ENCODE measurements at regions not wholly inside any gene's neighbourhood (a gene's known extent, or its start where the extent isn't known, plus 50 kb on each side); places are given as distances from the start of the nearest gene placed in this dataset.
A peak's percentile ranks its signal among the peaks of the same experiment; 100 is the strongest.

- DNase-seq (ENCODE audit: low spot score), result no peak
These were observed 1053.0 kb downstream of the TUSC7 start for GRCh38 chr3:117762621-117763037.

DNA sequence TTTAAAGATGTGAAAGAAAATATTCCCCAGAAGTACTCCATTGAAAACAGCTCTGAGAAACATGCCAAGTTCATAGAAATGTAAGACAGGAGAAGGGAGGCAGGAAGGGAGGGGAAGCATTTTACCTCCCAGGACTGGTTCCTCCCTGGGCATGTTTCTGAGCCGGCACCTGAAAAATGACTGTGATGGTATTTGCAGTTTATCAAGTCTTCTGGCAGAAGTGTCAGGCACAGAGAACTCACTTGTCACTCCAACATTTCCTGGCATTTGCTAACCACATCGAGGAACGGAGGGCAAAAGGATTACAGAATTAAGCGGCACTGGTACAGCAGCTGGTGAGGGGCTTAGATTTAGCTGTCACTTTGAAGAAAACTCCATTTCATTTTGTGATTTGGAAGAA, 1054.0 kb downstream of the TUSC7 start:
- no peak for DNase-seq (ENCODE audit: low spot score)

DNA sequence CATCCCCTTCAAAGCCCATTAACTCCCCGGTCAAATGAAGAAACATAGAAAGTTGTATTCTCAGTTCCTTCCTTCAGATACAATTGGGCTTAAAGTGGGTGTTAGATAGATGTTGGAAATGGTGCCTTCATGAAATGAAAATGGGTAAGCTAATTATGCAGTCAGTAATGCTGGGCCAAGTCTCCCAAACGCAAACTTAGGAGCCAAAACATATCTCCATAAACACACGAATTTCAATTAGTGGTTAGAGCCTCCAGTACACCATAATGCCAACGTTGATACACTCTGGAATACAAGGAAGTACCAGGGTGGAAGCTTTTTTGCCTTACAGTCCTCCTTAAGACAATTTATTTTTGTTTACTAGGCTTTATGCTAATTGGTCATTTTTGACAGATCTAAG, 1059.0 kb downstream of the TUSC7 start:
- DNase-seq (ENCODE audit: low spot score), result no peak

DNA sequence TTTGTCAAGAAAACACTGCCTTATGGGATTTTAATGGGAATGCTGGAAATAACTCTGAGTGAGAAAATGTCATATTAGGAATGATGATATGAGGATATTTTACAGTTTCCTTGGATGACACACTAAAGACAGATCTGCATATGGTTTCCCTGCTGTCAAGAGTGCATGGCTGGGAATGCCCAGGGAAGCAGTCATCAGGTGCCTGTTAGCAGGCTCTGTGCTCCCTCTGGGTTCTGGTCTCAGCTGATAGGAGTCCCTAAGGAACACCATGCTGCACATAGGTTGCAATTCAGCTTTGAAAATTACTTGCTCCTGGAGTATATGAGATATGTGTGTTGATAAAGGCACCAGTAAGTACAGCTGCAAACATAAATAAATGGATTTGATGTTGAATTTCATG, 1064.6 kb downstream of the TUSC7 start:
- no peak for DNase-seq (ENCODE audit: low spot score)

DNA sequence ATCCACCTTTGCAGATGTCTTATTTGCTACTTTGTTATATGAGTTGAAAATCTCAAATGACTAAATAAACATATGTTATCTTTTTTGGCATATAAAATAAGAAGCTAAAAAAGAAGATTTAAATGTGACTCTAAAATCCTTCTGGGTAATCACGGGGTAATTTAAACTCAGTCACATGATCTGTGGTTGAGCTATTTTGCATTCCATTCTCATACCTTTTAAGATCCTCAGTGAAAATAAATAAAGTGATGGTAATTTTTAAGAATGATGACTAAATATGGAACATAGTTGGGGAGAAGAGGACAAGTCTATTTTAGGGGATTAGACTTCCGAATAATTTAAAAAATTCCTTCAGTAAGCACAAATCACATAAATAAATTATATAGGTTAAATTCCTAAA, 1076.8 kb downstream of the TUSC7 start:
- DNase-seq (ENCODE audit: low spot score), result no peak

GRCh38 chr3:117788061-117788460, 1078.5 kb downstream of the TUSC7 start:
- DNase-seq (ENCODE audit: low spot score), result no peak

- no peak for DNase-seq (ENCODE audit: low spot score)
These were observed 1078.9 kb downstream of the TUSC7 start for GRCh38 chr3:117788506-117788905.

GRCh38 chr3:117790235-117790987, 1080.8 kb downstream of the TUSC7 start:
- DNase-seq (ENCODE audit: low spot score), result no peak

DNA sequence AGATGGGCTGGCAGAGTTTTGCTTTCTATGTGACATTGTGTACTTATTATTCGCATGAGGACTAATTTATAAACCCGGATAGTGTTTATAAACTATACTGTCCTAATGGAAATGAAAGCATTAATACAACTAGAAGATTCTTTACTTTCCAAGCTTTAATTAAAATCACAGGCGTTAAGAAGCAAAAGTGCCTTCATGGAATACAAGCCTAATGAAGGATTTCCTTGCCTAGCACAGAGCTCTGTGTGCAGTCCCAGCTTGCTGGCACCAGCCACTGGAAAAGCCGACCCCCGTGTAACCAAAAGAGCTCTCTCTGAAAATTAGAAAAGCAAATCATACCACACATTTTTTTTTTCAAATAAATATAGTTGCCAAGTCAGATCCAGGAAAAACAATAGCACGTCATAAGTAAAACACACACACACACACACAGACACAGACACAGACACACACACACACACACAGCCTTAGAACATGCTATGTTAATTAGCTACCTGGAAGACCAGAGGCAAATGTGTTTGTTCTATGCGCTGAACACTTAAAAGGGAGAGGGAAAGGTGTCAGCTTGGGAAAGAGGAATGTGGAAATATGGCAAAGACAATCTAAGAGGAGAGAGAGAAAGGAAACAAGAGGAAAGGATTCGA, 1084.2 kb downstream of the TUSC7 start:
- DNase-seq (ENCODE audit: low spot score), result no peak

DNA sequence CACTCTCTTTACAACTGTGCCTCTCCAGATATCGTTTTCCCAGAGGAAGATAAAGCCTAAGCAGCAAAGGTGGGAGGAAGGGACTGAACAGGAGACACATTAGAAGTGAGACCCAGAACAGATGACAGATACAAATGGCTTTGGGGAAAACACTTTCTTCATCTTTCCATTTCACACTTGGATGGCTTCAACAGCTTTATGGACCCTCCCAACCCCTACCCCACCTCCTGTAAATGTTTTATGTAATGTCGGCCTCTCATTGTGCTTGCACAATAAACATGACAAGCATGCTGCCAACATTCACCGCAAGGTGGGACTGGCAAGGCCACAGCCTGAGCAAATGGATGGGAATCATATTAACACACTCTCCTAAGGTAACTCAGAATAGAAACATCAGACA, 1088.6 kb downstream of the TUSC7 start:
- DNase-seq (ENCODE audit: low spot score), result no peak

DNA sequence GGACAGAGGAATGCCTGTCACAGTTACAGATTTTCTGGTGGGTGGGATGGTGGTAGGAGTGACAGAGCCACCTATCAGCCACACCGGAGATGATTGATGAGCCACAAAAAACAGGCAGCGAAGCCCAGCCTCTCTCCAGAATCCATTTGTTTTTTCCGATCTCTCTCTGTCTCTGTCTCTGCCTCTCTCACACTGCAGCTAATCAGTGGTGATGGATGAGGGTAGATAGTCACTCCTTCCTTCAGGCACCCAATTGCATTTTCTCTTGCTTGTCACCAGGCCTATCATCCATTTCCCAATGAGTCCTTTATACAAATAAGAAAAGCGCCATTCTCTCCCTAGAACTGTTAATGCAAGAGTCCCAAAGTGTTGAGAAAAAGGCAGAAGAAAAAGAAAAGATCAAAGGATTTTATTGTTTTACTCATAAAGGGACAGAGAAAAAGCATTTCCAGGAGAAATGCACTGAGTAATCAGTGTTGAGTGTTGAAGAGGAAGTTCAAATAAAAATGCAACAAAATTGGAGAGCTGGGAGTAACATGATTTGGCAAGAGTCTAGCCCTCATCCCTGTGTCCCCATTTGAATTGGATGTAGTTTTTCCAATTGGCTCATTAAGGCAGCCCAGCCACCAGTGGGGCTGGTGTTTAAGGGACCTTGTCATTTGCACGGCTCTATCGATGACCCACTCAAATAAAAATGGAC, 1089.3 kb downstream of the TUSC7 start:
- DNase-seq (ENCODE audit: low spot score), result no peak

GRCh38 chr3:117799387-117799735, 1089.8 kb downstream of the TUSC7 start:
- DNase-seq (ENCODE audit: low spot score), result no peak

DNA sequence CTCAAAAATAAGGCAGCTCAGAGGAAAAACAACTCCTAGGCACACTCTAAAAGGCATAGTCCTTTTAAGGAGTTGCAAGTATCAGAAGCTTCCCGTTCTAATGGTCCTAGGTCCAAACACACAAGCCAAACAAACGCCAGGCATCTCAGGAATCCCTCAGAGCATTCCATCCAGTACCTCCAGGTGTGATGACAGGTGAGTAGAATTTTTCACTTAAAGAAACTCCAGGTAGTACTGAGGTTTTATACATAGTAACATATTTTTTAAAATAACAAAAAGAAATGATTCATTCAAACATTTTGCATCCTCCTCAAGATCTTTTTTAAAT, 1092.3 kb downstream of the TUSC7 start:
- no peak for DNase-seq (ENCODE audit: low spot score)

GRCh38 chr3:117809186-117810081, 1099.9 kb downstream of the TUSC7 start:
- no peak for DNase-seq (ENCODE audit: low spot score)

GRCh38 chr3:117811786-117812185, 1102.2 kb downstream of the TUSC7 start:
- peak; percentile 63 for DNase-seq (ENCODE audit: low spot score)

GRCh38 chr3:117814975-117815374, 1105.4 kb downstream of the TUSC7 start:
- no peak for DNase-seq (ENCODE audit: low spot score)

DNA sequence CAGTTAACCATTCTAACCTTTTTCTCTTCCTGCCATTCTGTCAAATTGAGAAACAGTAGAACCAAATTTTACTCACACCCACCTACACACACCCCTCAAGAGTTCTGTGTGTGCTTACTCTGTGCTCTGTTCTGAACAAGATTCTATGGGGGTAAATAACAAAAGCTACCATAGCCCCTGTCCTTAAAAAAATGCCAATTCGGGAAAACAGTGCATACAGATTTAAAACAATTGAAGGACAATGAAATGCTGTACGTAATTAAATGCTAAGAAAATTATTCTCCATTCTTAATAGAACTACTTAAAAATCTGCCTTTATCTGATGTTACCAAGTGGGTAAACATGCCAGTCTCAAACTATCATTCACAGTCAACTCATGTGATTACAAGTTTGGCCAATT, 1107.5 kb downstream of the TUSC7 start:
- DNase-seq (ENCODE audit: low spot score), result no peak

DNA sequence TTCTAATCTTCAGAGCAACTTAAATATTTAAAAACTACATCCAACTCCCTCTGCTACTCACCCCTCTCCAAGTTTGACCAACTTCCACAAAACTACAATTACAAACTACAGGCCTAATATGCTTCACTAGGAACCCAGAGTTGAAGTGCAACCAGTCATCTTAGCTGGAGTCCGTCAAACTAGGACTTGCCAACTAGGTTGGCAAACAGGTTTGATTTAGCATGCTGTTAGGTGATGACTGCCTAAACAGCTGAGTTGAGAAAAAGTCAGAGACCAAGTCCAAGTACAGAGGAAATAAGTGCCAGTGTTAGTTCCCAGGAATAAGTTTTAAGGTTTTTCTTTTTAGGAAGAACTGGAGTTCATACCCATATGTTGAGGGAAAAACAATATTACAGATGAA, 1109.0 kb downstream of the TUSC7 start:
- DNase-seq (ENCODE audit: low spot score), result no peak

DNA sequence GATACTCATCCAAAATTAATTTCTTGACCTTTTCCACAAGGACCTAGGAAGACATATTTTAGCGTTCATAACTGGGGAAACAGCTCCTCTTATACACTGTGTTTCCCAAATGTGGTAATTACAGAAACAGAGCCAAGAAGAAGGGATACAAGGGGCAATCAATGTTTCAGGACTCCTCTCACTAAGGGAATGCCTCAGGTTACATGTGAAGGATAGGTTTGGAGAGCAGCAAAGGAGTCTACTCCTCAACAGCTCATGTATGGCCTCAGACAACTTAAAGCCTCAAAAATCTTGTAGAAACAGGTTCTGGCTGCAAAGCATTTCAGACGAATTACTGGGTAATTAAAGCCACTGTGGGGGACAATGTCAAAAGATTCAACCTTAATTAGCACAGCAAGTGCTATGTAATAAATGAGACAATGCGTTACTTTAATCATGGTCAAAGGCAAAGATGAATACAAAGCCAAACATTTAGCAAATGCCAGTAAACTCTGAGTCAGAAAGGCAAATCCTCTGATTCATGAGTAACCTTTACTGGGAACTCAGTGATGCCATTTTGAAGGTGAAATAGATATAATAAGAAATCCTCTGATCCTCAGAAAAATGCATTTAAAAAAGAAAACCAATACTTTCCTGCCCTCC, 1111.2 kb downstream of the TUSC7 start:
- DNase-seq (ENCODE audit: low spot score), result peak; percentile 63

DNA sequence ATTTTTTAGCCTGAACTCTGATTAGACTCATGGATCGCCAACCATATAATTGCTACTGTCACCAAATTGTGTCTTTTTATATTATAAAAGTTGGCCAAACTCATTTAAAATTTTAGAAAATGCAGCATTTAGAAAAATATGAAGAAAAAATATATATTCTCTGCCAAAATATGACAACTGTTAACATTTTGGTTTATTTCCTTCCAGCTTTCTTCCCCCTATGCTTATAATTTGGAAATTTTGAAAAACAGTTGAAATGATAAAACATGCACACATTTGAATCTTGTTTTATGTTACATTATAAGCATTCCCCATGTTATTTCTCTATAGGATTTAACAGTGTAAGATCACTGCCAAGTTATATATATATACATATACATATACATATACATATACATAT, 1112.8 kb downstream of the TUSC7 start:
- no peak for DNase-seq (ENCODE audit: low spot score)

GRCh38 chr3:117836296-117836695, 1126.7 kb downstream of the TUSC7 start:
- DNase-seq (ENCODE audit: low spot score), result no peak

- peak; percentile 70 for DNase-seq (ENCODE audit: low spot score)
These were observed 1127.8 kb downstream of the TUSC7 start for GRCh38 chr3:117837391-117837790.

Data from COLO829 (cell line).